ENCODE measurements at regions not wholly inside any gene's neighbourhood (a gene's known extent, or its start where the extent isn't known, plus 50 kb on each side); places are given as distances from the start of the nearest gene placed in this dataset.

DNA sequence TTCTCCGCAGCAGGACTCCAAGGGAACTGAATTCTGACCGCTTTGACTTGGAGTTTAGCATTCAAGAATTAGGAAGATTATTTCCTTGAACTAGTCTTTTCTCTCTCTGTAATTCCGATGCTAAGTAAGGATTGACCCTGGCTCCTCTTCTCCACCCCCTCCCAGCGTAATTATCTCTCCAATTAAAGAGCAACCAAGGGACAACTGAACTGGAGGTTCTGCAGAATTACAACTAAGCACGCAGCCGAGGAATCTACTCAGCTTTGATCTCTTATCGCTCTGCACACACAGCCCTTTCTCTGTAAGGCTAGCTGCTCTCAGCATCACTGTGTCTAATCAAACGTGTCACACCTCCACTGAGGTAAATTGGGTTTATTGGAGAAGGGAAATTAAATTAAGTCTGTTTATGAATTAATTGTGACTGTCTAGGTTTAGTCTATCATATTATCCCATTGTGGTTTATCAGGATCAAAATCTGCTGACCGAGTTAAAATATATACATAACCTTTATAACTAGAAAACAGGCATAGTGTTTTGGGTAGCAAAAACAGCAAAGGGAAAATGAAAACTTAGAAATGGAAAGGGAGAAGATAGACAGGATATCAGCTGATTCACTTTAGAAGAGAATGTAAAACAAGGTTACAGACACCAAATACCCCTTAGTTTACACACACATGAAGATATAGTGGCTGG, 241.3 kb upstream of the LARGE1 start:
- TF ChIP-seq JUN (IDR thresholded peaks at IDR 0.05) (no peak), RFX5 (IDR thresholded peaks at IDR 0.05) (no peak), POLR2A (IDR thresholded peaks at IDR 0.05; ENCODE audit: low read length) (no peak), ZNF302 (CRISPR knock-in tag; IDR thresholded peaks at IDR 0.05) (no peak), CHD4 (IDR thresholded peaks at IDR 0.05; ENCODE audit: borderline replicate concordance) (no peak), HDAC2 (IDR thresholded peaks at IDR 0.05) (no peak), POLR2AphosphoS2 (conservative IDR thresholded peaks at IDR 0.05; ENCODE audit: low read length) (no peak), RCOR1 (IDR thresholded peaks at IDR 0.05; ENCODE audit: low read depth, low read length) (no peak), RAD21 (conservative IDR thresholded peaks at IDR 0.05 in 1 of 2, IDR thresholded peaks at IDR 0.05 in 1 of 2) (no peak), SMC3 (IDR thresholded peaks at IDR 0.05) (no peak)
- TF ChIP-seq, protein P1, sequence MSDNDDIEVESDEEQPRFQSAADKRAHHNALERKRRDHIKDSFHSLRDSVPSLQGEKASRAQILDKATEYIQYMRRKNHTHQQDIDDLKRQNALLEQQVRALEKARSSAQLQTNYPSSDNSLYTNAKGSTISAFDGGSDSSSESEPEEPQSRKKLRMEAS (IDR thresholded peaks at IDR 0.05) = no peak
- TF ChIP-seq, protein P2, sequence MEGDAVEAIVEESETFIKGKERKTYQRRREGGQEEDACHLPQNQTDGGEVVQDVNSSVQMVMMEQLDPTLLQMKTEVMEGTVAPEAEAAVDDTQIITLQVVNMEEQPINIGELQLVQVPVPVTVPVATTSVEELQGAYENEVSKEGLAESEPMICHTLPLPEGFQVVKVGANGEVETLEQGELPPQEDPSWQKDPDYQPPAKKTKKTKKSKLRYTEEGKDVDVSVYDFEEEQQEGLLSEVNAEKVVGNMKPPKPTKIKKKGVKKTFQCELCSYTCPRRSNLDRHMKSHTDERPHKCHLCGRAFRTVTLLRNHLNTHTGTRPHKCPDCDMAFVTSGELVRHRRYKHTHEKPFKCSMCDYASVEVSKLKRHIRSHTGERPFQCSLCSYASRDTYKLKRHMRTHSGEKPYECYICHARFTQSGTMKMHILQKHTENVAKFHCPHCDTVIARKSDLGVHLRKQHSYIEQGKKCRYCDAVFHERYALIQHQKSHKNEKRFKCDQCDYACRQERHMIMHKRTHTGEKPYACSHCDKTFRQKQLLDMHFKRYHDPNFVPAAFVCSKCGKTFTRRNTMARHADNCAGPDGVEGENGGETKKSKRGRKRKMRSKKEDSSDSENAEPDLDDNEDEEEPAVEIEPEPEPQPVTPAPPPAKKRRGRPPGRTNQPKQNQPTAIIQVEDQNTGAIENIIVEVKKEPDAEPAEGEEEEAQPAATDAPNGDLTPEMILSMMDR (IDR thresholded peaks at IDR 0.05) = no peak
